ENCODE measurements at regions not wholly inside any gene's neighbourhood (a gene's known extent, or its start where the extent isn't known, plus 50 kb on each side); places are given as distances from the start of the nearest gene placed in this dataset.

GRCh38 chr20:48381353-48382120 is 446.3 kb downstream of the PREX1 start:
- peak overlapping the region; percentile 86 for H2AK5ac ChIP-seq (ENCODE audit: low read length, severe bottlenecking)
- 72% methylated on average over 11 of the region's 12 CpGs for WGBS
- peaks cover 0 to 62% of the 10 kb centered on the region in 2 experiments for H3K27me3 ChIP-seq (ENCODE audit: control insufficient read depth in 1 of 2, insufficient read depth in 1 of 2, low read length in 2 of 2)
- no peak overlapping the region for H3K9ac ChIP-seq (ENCODE audit: low read length)
- DNase-seq = no peak
- no peak overlapping the region for H4K8ac ChIP-seq (ENCODE audit: low read length)
- peaks cover 17% of the 10 kb centered on the region for H3K4me1 ChIP-seq (ENCODE audit: control insufficient read depth, insufficient read depth, low read depth, low read length)
- no peak overlapping the region for H3K4ac ChIP-seq (ENCODE audit: low read depth in 1 of 2, low read length in 2 of 2)
- H3K14ac ChIP-seq (ENCODE audit: low read length in 2 of 2) = no peak overlapping the region
- no peak overlapping the region for H3K18ac ChIP-seq (ENCODE audit: low read depth in 1 of 2, low read length in 2 of 2)
- no peak overlapping the region for H2BK15ac ChIP-seq (ENCODE audit: low read depth, poor library complexity, severe bottlenecking)
- H3K9me3 ChIP-seq (ENCODE audit: control insufficient read depth, low read length) = no peaks in the 10 kb centered on the region
- no peak overlapping the region for H4K91ac ChIP-seq (ENCODE audit: low read length)
- H3K23ac ChIP-seq (ENCODE audit: low read length in 2 of 2) = no peak overlapping the region
- H3K36me3 ChIP-seq (ENCODE audit: control insufficient read depth in 1 of 2, insufficient read depth in 2 of 2, low read depth in 1 of 2, low read length in 2 of 2) = no peaks in the 10 kb centered on the region
- no peak overlapping the region for H2BK12ac ChIP-seq (ENCODE audit: low read length in 2 of 2)
- peak overlapping the region; percentile 20 for H2BK5ac ChIP-seq (ENCODE audit: low read depth, low read length, poor library complexity, severe bottlenecking)
- H3K79me1 ChIP-seq (replicated peaks; ENCODE audit: low read length, poor library complexity, severe bottlenecking) = no peaks in the 10 kb centered on the region
- no peak overlapping the region for H2BK120ac ChIP-seq (ENCODE audit: low read depth, low read length)
- no peak overlapping the region for H3K4me3 ChIP-seq (ENCODE audit: insufficient read depth in 1 of 2, low read depth in 1 of 2, low read length in 2 of 2)
- H2AFZ ChIP-seq (ENCODE audit: low read depth, low read length) = no peak overlapping the region
- no peak overlapping the region for H3K27ac ChIP-seq (ENCODE audit: low read length, poor library complexity, severe bottlenecking)
- no peak overlapping the region for H3K4me2 ChIP-seq (ENCODE audit: low read length, poor library complexity, severe bottlenecking)

- no peak overlapping the region for H3K23ac ChIP-seq (ENCODE audit: low read length in 2 of 2)
- no peak overlapping the region for H3K18ac ChIP-seq (ENCODE audit: low read depth in 1 of 2, low read length in 2 of 2)
- no peak overlapping the region for H2BK120ac ChIP-seq (ENCODE audit: low read depth, low read length)
- peak overlapping the region; percentile 69 for H3K27ac ChIP-seq (ENCODE audit: low read length, poor library complexity, severe bottlenecking)
- no peak overlapping the region for H3K4me3 ChIP-seq (ENCODE audit: insufficient read depth in 1 of 2, low read depth in 1 of 2, low read length in 2 of 2)
- H2BK15ac ChIP-seq (ENCODE audit: low read depth, poor library complexity, severe bottlenecking) = no peak overlapping the region
- no peaks in the 10 kb centered on the region for H3K79me1 ChIP-seq (replicated peaks; ENCODE audit: low read length, poor library complexity, severe bottlenecking)
- peaks cover 0 to 61% of the 10 kb centered on the region in 2 experiments for H3K27me3 ChIP-seq (ENCODE audit: control insufficient read depth in 1 of 2, insufficient read depth in 1 of 2, low read length in 2 of 2)
- H4K8ac ChIP-seq (ENCODE audit: low read length) = no peak overlapping the region
- no peak overlapping the region for H4K91ac ChIP-seq (ENCODE audit: low read length)
- H3K9ac ChIP-seq (ENCODE audit: low read length) = no peak overlapping the region
- no peak overlapping the region for H2BK5ac ChIP-seq (ENCODE audit: low read depth, low read length, poor library complexity, severe bottlenecking)
- H3K9me3 ChIP-seq (ENCODE audit: control insufficient read depth, low read length) = no peaks in the 10 kb centered on the region
- H3K36me3 ChIP-seq (ENCODE audit: control insufficient read depth in 1 of 2, insufficient read depth in 2 of 2, low read depth in 1 of 2, low read length in 2 of 2) = no peaks in the 10 kb centered on the region
- H3K14ac ChIP-seq (ENCODE audit: low read length in 2 of 2) = no peak overlapping the region
- peak overlapping the region; percentile 79 for H2AK5ac ChIP-seq (ENCODE audit: low read length, severe bottlenecking)
- 88% methylated on average over 3 of the region's 4 CpGs for WGBS
- H3K4ac ChIP-seq (ENCODE audit: low read depth in 1 of 2, low read length in 2 of 2) = no peak overlapping the region
- H2AFZ ChIP-seq (ENCODE audit: low read depth, low read length) = no peak overlapping the region
- no peak for DNase-seq
- no peak overlapping the region for H2BK12ac ChIP-seq (ENCODE audit: low read length in 2 of 2)
- H3K4me2 ChIP-seq (ENCODE audit: low read length, poor library complexity, severe bottlenecking) = no peak overlapping the region
- peaks cover 17% of the 10 kb centered on the region for H3K4me1 ChIP-seq (ENCODE audit: control insufficient read depth, insufficient read depth, low read depth, low read length)
These were observed 447.1 kb downstream of the PREX1 start for GRCh38 chr20:48380661-48381060.

GRCh38 chr20:48378976-48379675 is 448.7 kb downstream of the PREX1 start:
- H3K4me2 ChIP-seq (ENCODE audit: low read length, poor library complexity, severe bottlenecking) = no peak overlapping the region
- no peak overlapping the region for H3K18ac ChIP-seq (ENCODE audit: low read depth in 1 of 2, low read length in 2 of 2)
- peaks cover 0 to 71% of the 10 kb centered on the region in 2 experiments for H3K27me3 ChIP-seq (ENCODE audit: control insufficient read depth in 1 of 2, insufficient read depth in 1 of 2, low read length in 2 of 2)
- no peaks in the 10 kb centered on the region for H3K79me1 ChIP-seq (replicated peaks; ENCODE audit: low read length, poor library complexity, severe bottlenecking)
- H4K91ac ChIP-seq (ENCODE audit: low read length) = no peak overlapping the region
- no peak overlapping the region for H3K14ac ChIP-seq (ENCODE audit: low read length in 2 of 2)
- no peaks in the 10 kb centered on the region for H3K9me3 ChIP-seq (ENCODE audit: control insufficient read depth, low read length)
- H3K27ac ChIP-seq (ENCODE audit: low read length, poor library complexity, severe bottlenecking) = peak overlapping the region; percentile 99
- no peak overlapping the region for H2BK12ac ChIP-seq (ENCODE audit: low read length in 2 of 2)
- H4K8ac ChIP-seq (ENCODE audit: low read length) = no peak overlapping the region
- no peak overlapping the region for H3K4me3 ChIP-seq (ENCODE audit: insufficient read depth in 1 of 2, low read depth in 1 of 2, low read length in 2 of 2)
- no peak overlapping the region for H2BK120ac ChIP-seq (ENCODE audit: low read depth, low read length)
- H2AFZ ChIP-seq (ENCODE audit: low read depth, low read length) = no peak overlapping the region
- H3K23ac ChIP-seq (ENCODE audit: low read length in 2 of 2) = no peak overlapping the region
- H2BK5ac ChIP-seq (ENCODE audit: low read depth, low read length, poor library complexity, severe bottlenecking) = peak overlapping the region; percentile 60
- H2AK5ac ChIP-seq (ENCODE audit: low read length, severe bottlenecking) = peak overlapping the region; percentile 68
- WGBS = 65% methylated on average over 7 of the region's 8 CpGs
- no peak for DNase-seq
- peaks cover 25% of the 10 kb centered on the region for H3K4me1 ChIP-seq (ENCODE audit: control insufficient read depth, insufficient read depth, low read depth, low read length)
- H3K4ac ChIP-seq (ENCODE audit: low read depth in 1 of 2, low read length in 2 of 2) = no peak overlapping the region
- H2BK15ac ChIP-seq (ENCODE audit: low read depth, poor library complexity, severe bottlenecking) = no peak overlapping the region
- no peaks in the 10 kb centered on the region for H3K36me3 ChIP-seq (ENCODE audit: control insufficient read depth in 1 of 2, insufficient read depth in 2 of 2, low read depth in 1 of 2, low read length in 2 of 2)
- no peak overlapping the region for H3K9ac ChIP-seq (ENCODE audit: low read length)

- H2BK5ac ChIP-seq (ENCODE audit: low read depth, low read length, poor library complexity, severe bottlenecking) = no peak overlapping the region
- no peaks in the 10 kb centered on the region for H3K36me3 ChIP-seq (ENCODE audit: control insufficient read depth in 1 of 2, insufficient read depth in 2 of 2, low read depth in 1 of 2, low read length in 2 of 2)
- H3K79me1 ChIP-seq (replicated peaks; ENCODE audit: low read length, poor library complexity, severe bottlenecking) = no peaks in the 10 kb centered on the region
- peak overlapping the region; percentile 74 for H2AK5ac ChIP-seq (ENCODE audit: low read length, severe bottlenecking)
- H3K23ac ChIP-seq (ENCODE audit: low read length in 2 of 2) = no peak overlapping the region
- H4K91ac ChIP-seq (ENCODE audit: low read length) = no peak overlapping the region
- H2BK12ac ChIP-seq (ENCODE audit: low read length in 2 of 2) = no peak overlapping the region
- no peak overlapping the region for H2AFZ ChIP-seq (ENCODE audit: low read depth, low read length)
- 84% methylated on average over 2 of the region's 2 CpGs for WGBS
- no peak overlapping the region for H3K27ac ChIP-seq (ENCODE audit: low read length, poor library complexity, severe bottlenecking)
- no peak overlapping the region for H2BK15ac ChIP-seq (ENCODE audit: low read depth, poor library complexity, severe bottlenecking)
- H2BK120ac ChIP-seq (ENCODE audit: low read depth, low read length) = no peak overlapping the region
- no peak overlapping the region for H4K8ac ChIP-seq (ENCODE audit: low read length)
- peaks cover 31% of the 10 kb centered on the region for H3K4me1 ChIP-seq (ENCODE audit: control insufficient read depth, insufficient read depth, low read depth, low read length)
- no peaks in the 10 kb centered on the region for H3K9me3 ChIP-seq (ENCODE audit: control insufficient read depth, low read length)
- H3K4me3 ChIP-seq (ENCODE audit: insufficient read depth in 1 of 2, low read depth in 1 of 2, low read length in 2 of 2) = no peak overlapping the region
- no peak overlapping the region for H3K4me2 ChIP-seq (ENCODE audit: low read length, poor library complexity, severe bottlenecking)
- no peak for DNase-seq
- no peak overlapping the region for H3K14ac ChIP-seq (ENCODE audit: low read length in 2 of 2)
- no peak overlapping the region for H3K9ac ChIP-seq (ENCODE audit: low read length)
- no peak overlapping the region for H3K4ac ChIP-seq (ENCODE audit: low read depth in 1 of 2, low read length in 2 of 2)
- no peak overlapping the region for H3K18ac ChIP-seq (ENCODE audit: low read depth in 1 of 2, low read length in 2 of 2)
- peaks cover 0 to 69% of the 10 kb centered on the region in 2 experiments for H3K27me3 ChIP-seq (ENCODE audit: control insufficient read depth in 1 of 2, insufficient read depth in 1 of 2, low read length in 2 of 2)
These were observed 449.9 kb downstream of the PREX1 start for GRCh38 chr20:48377940-48378339.
